GM13976 (cell line): ENCODE measurements at regions not wholly inside any gene's neighbourhood (a gene's known extent, or its start where the extent isn't known, plus 50 kb on each side); places are given as distances from the start of the nearest gene placed in this dataset.
"Not testable (repeated sequence)": the region's sequence is repeated elsewhere in the genome, so short reads cannot be mapped to it uniquely, and the experiment has no call there.

Experiments used
- DNase-seq: peaks from one replicate; pipeline ENCODE4 v3.0.0; 2012; ENCODE audit warnings: low spot score
- CTCF ChIP-seq: IDR thresholded peaks from 2 replicates; pipeline ENCODE4 v1.5.1; 2012; ENCODE audit warnings: borderline replicate concordance, mild to moderate bottlenecking; ENCODE audit not compliant: insufficient read depth; ENCODE audit errors: extremely low read depth, missing control alignments, control extremely low read depth
- in situ Hi-C: fragments of 300-500 bp; cut with MboI; formaldehyde crosslinking; loops from one replicate; pipeline ENCODE4 v1.12.0; 2022; ENCODE audit warnings: low sequenced_read_pairs, mixed read lengths, inconsistent platforms; ENCODE audit not compliant: unreplicated experiment

- in situ Hi-C loops: no loop called here
Observed at GRCh38 chr13:50425772-50426171, 410.5 kb downstream of the KCNRG start.

GRCh38 chr13:50426927-50427326 is 411.7 kb downstream of the KCNRG start:
- no peak for TF ChIP-seq CTCF
- no peak for DNase-seq
- in situ Hi-C loops: no loop called here

More at GRCh38 chr13:50425772-50426171, 410.5 kb downstream of the KCNRG start:
- no peak for DNase-seq
- no peak for TF ChIP-seq CTCF

GRCh38 chr13:50427511-50427910 is 412.3 kb downstream of the KCNRG start:
- DNase-seq, in situ Hi-C loops: not testable (repeated sequence)

GRCh38 chr13:50428183-50428877 is 413.1 kb downstream of the KCNRG start:
- in situ Hi-C loops: no loop called here
- DNase-seq: no peak
- TF ChIP-seq CTCF: no peak

GRCh38 chr13:50435011-50435410 is 408.5 kb downstream of the DLEU7 start:
- no peak for TF ChIP-seq CTCF
- DNase-seq: no peak
- in situ Hi-C loops: no loop called here

- TF ChIP-seq CTCF: no peak
- in situ Hi-C loops: no loop called here
- DNase-seq: no peak
Observed at GRCh38 chr13:50437252-50437651, 406.2 kb downstream of the DLEU7 start.

- TF ChIP-seq CTCF: no peak
- in situ Hi-C loops: no loop called here
- no peak for DNase-seq
Observed at GRCh38 chr13:50438351-50438750, 405.1 kb downstream of the DLEU7 start.
